ENCODE measurements at regions not wholly inside any gene's neighbourhood (a gene's known extent, or its start where the extent isn't known, plus 50 kb on each side); places are given as distances from the start of the nearest gene placed in this dataset.

- H3K4me1 ChIP-seq (replicated peaks), result no peaks in the 10 kb centered on the region
- no peak for DNase-seq (ENCODE audit: low spot score)
- no peaks in the 10 kb centered on the region for H3K9me3 ChIP-seq
- no peaks in the 10 kb centered on the region for H3K36me3 ChIP-seq
- H3K27ac ChIP-seq, result no peak overlapping the region
- no peak overlapping the region for H3K4me3 ChIP-seq
- no peaks in the 10 kb centered on the region for H3K27me3 ChIP-seq (replicated peaks; ENCODE audit: insufficient read depth)
- intact Hi-C loops (cut with DNase I), result no loop called here
- 79% methylated on average over 2 of the region's 2 CpGs for WGBS
- TF ChIP-seq POLR2AphosphoS5 (IDR thresholded peaks at IDR 0.05) (no peak), POLR2A (IDR thresholded peaks at IDR 0.05) (no peak)
- TF ChIP-seq, protein P1, sequence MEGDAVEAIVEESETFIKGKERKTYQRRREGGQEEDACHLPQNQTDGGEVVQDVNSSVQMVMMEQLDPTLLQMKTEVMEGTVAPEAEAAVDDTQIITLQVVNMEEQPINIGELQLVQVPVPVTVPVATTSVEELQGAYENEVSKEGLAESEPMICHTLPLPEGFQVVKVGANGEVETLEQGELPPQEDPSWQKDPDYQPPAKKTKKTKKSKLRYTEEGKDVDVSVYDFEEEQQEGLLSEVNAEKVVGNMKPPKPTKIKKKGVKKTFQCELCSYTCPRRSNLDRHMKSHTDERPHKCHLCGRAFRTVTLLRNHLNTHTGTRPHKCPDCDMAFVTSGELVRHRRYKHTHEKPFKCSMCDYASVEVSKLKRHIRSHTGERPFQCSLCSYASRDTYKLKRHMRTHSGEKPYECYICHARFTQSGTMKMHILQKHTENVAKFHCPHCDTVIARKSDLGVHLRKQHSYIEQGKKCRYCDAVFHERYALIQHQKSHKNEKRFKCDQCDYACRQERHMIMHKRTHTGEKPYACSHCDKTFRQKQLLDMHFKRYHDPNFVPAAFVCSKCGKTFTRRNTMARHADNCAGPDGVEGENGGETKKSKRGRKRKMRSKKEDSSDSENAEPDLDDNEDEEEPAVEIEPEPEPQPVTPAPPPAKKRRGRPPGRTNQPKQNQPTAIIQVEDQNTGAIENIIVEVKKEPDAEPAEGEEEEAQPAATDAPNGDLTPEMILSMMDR (IDR thresholded peaks at IDR 0.05), result no peak
Observed at GRCh38 chr6:50330347-50330746, 280.6 kb upstream of the DEFB112 start.

GRCh38 chr6:50330963-50331362 lies 281.2 kb upstream of the DEFB112 start:
- TF ChIP-seq POLR2A (IDR thresholded peaks at IDR 0.05) (no peak), POLR2AphosphoS5 (IDR thresholded peaks at IDR 0.05) (no peak)
- TF ChIP-seq, protein P1 (IDR thresholded peaks at IDR 0.05), result no peak
- no peak overlapping the region for H3K27ac ChIP-seq
- H3K4me3 ChIP-seq, result no peak overlapping the region
- no peaks in the 10 kb centered on the region for H3K36me3 ChIP-seq
- H3K27me3 ChIP-seq (replicated peaks; ENCODE audit: insufficient read depth), result no peaks in the 10 kb centered on the region
- DNase-seq (ENCODE audit: low spot score), result no peak
- 91% methylated on average over 3 of the region's 3 CpGs for WGBS
- H3K9me3 ChIP-seq, result no peaks in the 10 kb centered on the region
- intact Hi-C loops (cut with DNase I), result no loop called here
- H3K4me1 ChIP-seq (replicated peaks), result no peaks in the 10 kb centered on the region

GRCh38 chr6:50333696-50334095 lies 284.0 kb upstream of the DEFB112 start:
- no peak for TF ChIP-seq POLR2A (IDR thresholded peaks at IDR 0.05)
- TF ChIP-seq, protein P1 (IDR thresholded peaks at IDR 0.05), result no peak
- TF ChIP-seq POLR2AphosphoS5 (IDR thresholded peaks at IDR 0.05), result no peak
- Histone ChIP-seq H3K27ac (no peak overlapping the region), H3K4me3 (no peak overlapping the region), H3K4me1 (replicated peaks) (no peaks in the 10 kb centered on the region), H3K27me3 (replicated peaks; ENCODE audit: insufficient read depth) (no peaks in the 10 kb centered on the region), H3K9me3 (no peaks in the 10 kb centered on the region), H3K36me3 (no peaks in the 10 kb centered on the region)
- DNase-seq (ENCODE audit: low spot score), result no peak
- intact Hi-C loops (cut with DNase I), result no loop called here
- 52% methylated on average over 4 of the region's 4 CpGs for whole genome bisulfite sequencing

DNA sequence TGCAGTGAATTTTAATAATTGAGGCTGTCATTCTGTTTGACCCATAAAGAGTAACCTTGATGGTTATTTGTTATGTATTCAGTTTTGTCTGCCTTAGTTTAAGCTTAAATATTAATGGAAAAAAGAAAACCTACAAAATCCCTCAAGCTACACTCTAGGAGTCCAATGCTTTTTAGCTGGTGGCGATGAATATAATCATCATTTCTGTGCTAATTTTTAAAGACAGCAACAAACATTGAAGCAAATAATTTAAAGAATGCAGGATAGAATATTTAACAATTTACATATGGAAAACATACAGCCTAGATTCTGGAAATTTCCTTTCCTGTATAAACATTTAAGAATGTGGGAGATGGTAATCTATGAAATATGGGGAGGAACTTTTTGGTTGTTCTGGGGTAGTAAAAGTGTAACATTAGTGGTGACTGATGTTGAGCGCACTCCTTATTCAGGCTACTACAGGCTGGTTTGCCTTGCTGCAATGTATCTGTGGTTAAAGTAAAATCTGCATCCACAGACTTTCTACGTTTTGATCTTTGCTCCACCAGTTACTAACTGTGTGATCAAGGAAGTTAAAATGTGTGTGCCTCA lies 287.9 kb upstream of the DEFB112 start:
- Histone ChIP-seq H3K4me3 (no peak overlapping the region), H3K4me1 (replicated peaks) (no peaks in the 10 kb centered on the region), H3K9me3 (no peaks in the 10 kb centered on the region), H3K27me3 (replicated peaks; ENCODE audit: insufficient read depth) (no peaks in the 10 kb centered on the region), H3K27ac (no peak overlapping the region), H3K36me3 (no peaks in the 10 kb centered on the region)
- intact Hi-C loops (cut with DNase I), result no loop called here
- TF ChIP-seq, protein P1 (IDR thresholded peaks at IDR 0.05), result no peak
- TF ChIP-seq POLR2AphosphoS5 (IDR thresholded peaks at IDR 0.05) (no peak), POLR2A (IDR thresholded peaks at IDR 0.05) (no peak)
- no peak for DNase-seq (ENCODE audit: low spot score)
- WGBS, result 78% methylated on average over 3 of the region's 3 CpGs

DNA sequence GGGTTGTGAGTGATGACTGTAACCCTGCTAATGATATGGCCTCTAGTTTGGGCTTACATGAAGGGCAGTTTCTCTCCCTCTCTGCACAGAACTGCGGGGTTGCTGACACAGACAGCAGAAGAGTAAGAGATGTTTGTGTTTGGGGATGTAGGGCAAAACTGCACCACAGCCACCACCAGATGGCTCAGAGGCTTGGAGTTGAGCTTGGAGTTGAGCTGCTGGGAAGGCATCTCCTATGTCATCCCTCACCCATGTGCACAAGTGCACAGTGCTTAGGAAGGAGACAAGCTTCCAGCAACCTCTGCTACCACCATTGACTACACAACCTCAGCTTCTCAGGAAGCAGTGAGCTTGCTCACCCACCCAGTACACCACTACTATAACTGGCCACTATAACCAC lies 303.9 kb upstream of the DEFB112 start:
- 78% methylated on average over 1 of the region's 1 CpG for WGBS
- Histone ChIP-seq H3K36me3 (no peaks in the 10 kb centered on the region), H3K9me3 (no peaks in the 10 kb centered on the region), H3K4me1 (replicated peaks) (no peaks in the 10 kb centered on the region), H3K27me3 (replicated peaks; ENCODE audit: insufficient read depth) (no peaks in the 10 kb centered on the region), H3K4me3 (no peak overlapping the region), H3K27ac (no peak overlapping the region)
- DNase-seq (ENCODE audit: low spot score), result no peak
- no peak for TF ChIP-seq POLR2AphosphoS5 (IDR thresholded peaks at IDR 0.05)
- intact Hi-C loops (cut with DNase I), result no loop called here
